Stomach (tissue), 4 donors: ENCODE measurements at regions not wholly inside any gene's neighbourhood (a gene's known extent, or its start where the extent isn't known, plus 50 kb on each side); places are given as distances from the start of the nearest gene placed in this dataset.

ENCODE experiments used
- CTCF ChIP-seq, 7 experiments: fragments of 450-650 bp in 4 of 7; fragments of 200-600 bp in 3 of 7; sonication (generic) in 3 of 7; IDR thresholded peaks; one replicate each; pipeline ENCODE4 v1.5.1; 2016 to 2019; ENCODE audit warnings: antibody characterized with exemption in 7 of 7, control low read depth in 2 of 7, mild to moderate bottlenecking in 1 of 7
- EP300 ChIP-seq: sonication (generic); formaldehyde crosslinking; IDR thresholded peaks from one replicate; pipeline ENCODE4 v1.6.1; 2017; ENCODE audit warnings: antibody characterized with exemption
- POLR2A ChIP-seq, 4 donors: fragments of 450-650 bp; IDR thresholded peaks; one replicate each; pipeline ENCODE4 v1.6.1; 2016; ENCODE audit warnings: antibody characterized with exemption in 4 of 4, control low read depth in 2 of 4, mild to moderate bottlenecking in 1 of 4, moderate library complexity in 1 of 4
- POLR2AphosphoS5 ChIP-seq, 3 donors: sonication (generic); formaldehyde crosslinking; IDR thresholded peaks; one replicate each; pipeline ENCODE4 v1.6.1; 2016; ENCODE audit warnings: antibody characterized with exemption in 3 of 3

GRCh38 chr6:170163405-170164170 is 127.3 kb downstream of the DLL1 start:
- no peak for TF ChIP-seq CTCF (IDR thresholded peaks at IDR 0.05)
- no peak for TF ChIP-seq POLR2AphosphoS5 (IDR thresholded peaks at IDR 0.05)
- TF ChIP-seq EP300, result no peak
- TF ChIP-seq POLR2A (IDR thresholded peaks at IDR 0.05), result no peak
